COR-L47 (cell line): ENCODE measurements at regions not wholly inside any gene's neighbourhood (a gene's known extent, or its start where the extent isn't known, plus 50 kb on each side); places are given as distances from the start of the nearest gene placed in this dataset.
"Not testable (repeated sequence)": the region's sequence is repeated elsewhere in the genome, so short reads cannot be mapped to it uniquely, and the experiment has no call there.

Source experiments
- DNase-seq: peaks from one replicate; lab custom pipeline; 2025; lab: John Stamatoyannopoulos, UW

GRCh38 chr9:89939181-89939580 is 334.4 kb downstream of the GADD45G start:
- DNase-seq, result no peak

- DNase-seq, result no peak
Measured at GRCh38 chr9:89939626-89940292, 334.9 kb downstream of the GADD45G start.

DNA sequence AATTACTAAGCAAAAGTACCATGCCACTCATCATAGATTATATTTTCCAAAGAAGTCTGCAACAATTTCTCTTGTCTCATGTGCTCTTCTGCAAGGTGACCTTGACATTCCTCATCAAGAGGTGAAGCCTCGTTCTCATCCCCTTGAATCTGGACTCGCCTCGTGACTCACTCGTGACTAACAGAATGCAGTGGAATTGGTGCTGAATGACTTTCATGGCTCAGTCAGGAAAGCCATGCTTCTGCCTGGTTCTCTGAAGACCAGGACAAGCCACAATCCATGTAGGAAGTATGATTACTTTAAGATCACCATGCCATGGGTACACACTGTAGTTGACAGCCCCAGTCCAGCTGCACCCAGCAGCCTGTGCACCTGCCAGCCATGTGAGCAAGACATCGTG is 335.8 kb downstream of the GADD45G start:
- no peak for DNase-seq

DNA sequence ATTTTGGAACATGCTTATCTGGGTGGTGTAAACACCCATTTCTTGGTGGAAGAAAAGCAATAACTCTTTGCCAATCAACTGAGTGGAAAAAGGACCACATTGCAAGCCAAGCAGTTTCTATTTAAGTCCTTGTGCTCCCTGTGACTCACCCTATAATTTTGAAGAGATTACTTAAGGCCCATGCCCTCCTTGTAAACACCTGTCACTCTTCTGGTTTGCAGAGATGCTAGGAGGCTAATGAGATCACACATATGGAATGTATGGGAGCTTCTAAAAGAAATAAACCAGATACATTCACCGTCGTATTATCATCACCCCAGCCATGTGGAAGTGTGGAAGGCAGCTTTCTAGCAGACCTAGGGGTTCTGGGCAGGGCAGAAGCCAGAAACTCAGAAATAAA is 337.1 kb downstream of the GADD45G start:
- no peak for DNase-seq

- no peak for DNase-seq
Measured at GRCh38 chr9:89942643-89943042, 337.8 kb downstream of the GADD45G start.

DNA sequence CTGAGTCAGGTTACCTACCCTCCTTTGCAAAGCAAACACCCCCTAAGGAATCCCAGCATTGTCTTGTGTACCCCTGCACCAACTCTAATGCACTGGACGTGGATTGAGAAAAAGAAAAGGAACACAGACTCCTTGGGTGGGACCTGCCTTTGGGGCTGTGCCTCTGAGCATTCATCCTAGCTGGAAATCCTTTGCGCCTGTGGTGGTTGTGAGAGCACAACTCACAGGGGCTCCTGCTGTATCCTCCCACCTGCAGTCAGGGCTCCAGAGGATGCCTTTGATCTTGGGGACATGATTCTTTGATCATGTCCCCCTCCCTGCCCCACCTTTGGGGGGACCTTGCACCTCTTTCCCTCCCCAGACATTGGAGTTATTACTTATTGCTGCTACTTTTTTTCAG is 338.5 kb downstream of the GADD45G start:
- DNase-seq, result no peak

- DNase-seq, result no peak
Measured at GRCh38 chr9:89943728-89944127, 338.9 kb downstream of the GADD45G start.

GRCh38 chr9:89945133-89945532 is 340.3 kb downstream of the GADD45G start:
- DNase-seq, result no peak

DNA sequence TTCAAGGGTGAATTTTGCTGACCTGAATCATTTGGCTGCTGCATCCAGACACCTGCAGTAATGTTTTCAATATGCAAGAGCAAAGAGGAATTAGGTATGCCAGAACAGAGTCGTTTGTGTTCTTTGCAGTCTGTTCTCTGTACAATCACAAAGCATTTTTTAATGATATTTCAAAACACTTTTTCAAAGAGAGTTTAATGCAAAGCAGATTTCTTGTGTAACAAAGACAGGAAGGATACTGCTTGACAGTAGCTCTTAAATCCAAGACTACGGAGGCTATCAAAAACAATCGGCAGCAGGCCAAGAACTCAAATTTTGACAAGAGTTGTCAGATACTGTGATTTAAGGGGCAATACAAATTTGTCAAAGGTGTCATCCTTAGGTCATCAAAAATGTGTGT is 341.9 kb downstream of the GADD45G start:
- DNase-seq, result no peak

DNA sequence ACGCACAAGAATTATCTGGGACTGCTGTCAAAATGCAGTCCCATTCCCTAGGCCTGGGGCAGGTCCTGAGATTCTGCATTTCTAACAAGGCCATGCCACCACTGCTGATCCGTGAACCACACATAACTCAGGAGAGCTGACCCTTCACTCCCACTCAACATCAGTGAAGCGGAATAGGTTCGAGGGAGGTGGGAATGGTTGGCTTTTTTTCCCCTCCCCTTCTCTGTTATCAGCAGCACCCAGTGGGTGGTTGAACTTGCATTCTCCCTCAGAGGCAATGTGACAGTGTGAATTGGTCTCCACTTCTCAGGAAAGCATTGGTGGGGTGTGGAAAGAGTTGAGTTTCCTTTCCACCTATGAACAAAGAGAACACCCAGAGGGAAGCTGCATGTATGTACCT is 344.3 kb downstream of the GADD45G start:
- DNase-seq, result no peak

DNA sequence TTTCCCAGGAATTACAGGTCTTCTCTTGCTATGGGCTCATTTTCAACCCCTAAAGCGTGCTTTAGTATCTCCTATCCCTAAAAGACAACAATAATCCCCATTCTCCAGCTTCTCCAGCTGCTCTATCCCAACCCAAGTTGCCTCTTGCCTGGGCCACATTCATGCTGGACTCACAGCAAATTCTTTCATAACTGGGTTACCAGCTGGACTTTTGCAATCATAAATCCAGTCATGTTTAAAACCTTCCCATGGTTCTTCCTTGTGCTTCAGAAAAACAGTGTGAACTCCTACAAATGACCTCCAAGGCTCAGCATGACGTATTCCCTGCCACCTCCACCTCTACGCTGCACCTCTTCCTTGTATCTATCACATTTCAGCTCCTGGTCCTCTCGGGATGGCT is 346.9 kb downstream of the GADD45G start:
- DNase-seq, result no peak

- no peak for DNase-seq
Measured at GRCh38 chr9:89952401-89952800, 347.6 kb downstream of the GADD45G start.

- not testable (repeated sequence) for DNase-seq
Measured at GRCh38 chr9:89953263-89953662, 348.5 kb downstream of the GADD45G start.

DNA sequence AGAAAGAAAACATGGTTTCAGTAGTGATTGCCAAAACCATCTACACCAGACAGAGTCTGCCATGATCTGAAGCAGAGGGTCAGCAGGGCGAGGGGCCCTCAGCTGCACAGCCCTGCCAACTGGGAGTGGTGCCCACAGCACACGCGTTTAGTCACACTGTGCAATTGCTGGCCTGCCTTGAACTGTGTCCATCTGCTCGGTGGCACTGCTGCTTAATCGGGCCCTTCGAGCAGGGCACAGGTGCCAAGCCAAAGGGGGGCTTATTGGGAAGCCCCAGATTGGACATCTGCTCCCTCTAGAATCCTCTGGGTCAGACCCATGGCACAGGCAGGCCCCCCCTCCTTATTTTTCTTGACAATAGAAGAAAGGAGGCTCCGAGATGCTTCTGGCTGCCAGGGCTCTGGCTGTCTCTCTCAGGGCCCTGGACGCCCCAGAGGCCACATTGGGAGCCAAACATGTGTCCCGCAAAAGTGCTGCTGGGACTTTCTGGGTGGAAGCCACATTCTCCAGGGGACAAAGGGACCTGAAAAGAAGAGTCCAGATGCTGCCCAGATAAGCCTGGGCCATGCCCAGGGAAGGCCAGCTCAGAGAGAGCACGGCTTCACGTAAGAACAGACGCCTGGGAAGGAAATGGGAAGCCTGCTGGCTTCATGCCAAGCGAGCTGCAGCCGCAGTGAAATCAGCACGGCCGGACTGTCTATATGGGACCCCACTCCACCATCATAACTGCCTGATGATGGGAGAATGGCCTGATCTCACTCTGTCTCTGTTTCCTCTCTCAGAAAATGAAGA is 349.2 kb downstream of the GADD45G start:
- no peak for DNase-seq

- no peak for DNase-seq
Measured at GRCh38 chr9:89955144-89955543, 350.3 kb downstream of the GADD45G start.

DNA sequence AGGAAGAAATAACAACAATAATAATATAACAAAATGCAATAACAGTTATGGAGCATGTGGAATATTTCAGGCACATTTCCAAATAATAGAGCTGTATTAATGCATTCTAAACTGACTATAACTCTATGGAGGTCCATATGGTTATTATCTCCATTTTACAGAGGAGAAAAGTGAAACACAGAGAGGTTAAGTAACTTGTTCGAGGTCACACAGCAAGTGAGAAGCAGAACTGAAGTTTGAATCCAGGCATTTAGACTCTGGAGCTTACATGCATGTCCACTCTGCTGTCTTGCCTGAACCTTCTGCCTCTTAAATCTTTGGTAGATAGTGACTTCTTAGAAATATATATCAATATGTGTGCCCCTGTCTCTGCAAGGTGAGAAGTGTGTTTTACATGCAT is 350.8 kb downstream of the GADD45G start:
- DNase-seq, result no peak

GRCh38 chr9:89956331-89956730 is 351.5 kb downstream of the GADD45G start:
- no peak for DNase-seq

DNA sequence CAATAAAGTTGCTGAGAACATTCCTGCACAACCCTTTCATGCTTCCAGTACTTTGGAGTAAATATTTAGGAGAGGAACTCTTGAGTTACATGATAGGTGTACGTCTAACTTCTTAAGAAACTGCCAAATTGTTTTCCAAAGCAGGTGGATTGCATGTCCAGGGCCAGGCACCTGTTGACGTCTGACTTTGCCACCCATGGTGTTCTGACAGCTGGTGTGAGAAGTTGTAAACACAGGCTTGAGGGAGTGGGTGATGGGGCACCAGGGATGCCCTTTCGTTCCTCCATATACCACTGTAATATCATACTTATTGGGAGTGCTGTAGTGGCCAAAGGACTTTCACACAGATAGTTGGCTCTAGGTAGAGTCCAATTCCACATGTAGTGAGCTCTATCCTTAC is 352.1 kb downstream of the GADD45G start:
- no peak for DNase-seq

- DNase-seq, result no peak
Measured at GRCh38 chr9:89958086-89958485, 353.3 kb downstream of the GADD45G start.

- DNase-seq, result no peak
Measured at GRCh38 chr9:89961616-89962341, 357.0 kb downstream of the GADD45G start.

- DNase-seq, result no peak
Measured at GRCh38 chr9:89963280-89963679, 358.5 kb downstream of the GADD45G start.

- no peak for DNase-seq
Measured at GRCh38 chr9:89967527-89967926, 362.7 kb downstream of the GADD45G start.

DNA sequence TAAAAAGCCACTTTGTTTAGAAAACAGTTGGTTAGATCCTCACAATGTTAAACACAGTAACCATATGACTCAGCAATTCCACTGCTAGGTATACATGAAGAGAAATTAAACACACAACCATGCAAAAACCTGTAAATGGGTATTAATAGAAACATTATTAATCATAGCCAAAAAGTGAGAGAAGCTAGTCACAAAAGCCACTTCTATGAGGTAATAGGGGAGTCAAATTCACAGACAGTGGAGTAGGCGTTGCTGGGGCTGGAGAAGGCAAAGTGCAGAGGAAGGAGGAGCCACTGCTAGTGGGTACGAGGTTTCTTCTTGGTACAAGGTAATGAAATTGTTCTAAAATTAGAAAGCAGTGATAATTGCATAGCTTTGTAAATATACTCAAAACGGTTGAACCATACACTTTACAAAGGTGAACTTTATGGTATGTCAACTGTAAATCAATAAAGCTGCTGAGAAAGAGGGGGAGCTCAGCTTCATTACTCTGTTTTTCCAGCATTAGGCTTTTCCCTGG is 364.4 kb downstream of the GADD45G start:
- peak; percentile 7 for DNase-seq
